Fibroblast of lung (primary cell): ENCODE measurements at regions not wholly inside any gene's neighbourhood (a gene's known extent, or its start where the extent isn't known, plus 50 kb on each side); places are given as distances from the start of the nearest gene placed in this dataset.

ENCODE experiments used
- DNase-seq, 2 donors: peaks; one replicate each; pipeline versions ENCODE4 v3.0.0 to v3.0.0-alpha.2; 2010; ENCODE audit warnings: low read depth in 2 of 2
- H2AFZ ChIP-seq: 2 replicates; pipeline ENCODE4 v1.5.1; 2012; ENCODE audit warnings: low read length, control low read depth, inconsistent platforms
- H3K27ac ChIP-seq: 2 replicates; pipeline ENCODE4 v1.5.1; 2011; ENCODE audit warnings: low read length, control low read depth; ENCODE audit not compliant: insufficient read depth
- H3K27me3 ChIP-seq: 2 replicates; pipeline ENCODE4 v1.5.1; 2011; ENCODE audit warnings: mild to moderate bottlenecking, low read length; ENCODE audit not compliant: control insufficient read depth, insufficient read depth
- H3K36me3 ChIP-seq: 2 replicates; pipeline ENCODE4 v1.5.1; 2011; ENCODE audit warnings: low read length; ENCODE audit not compliant: control insufficient read depth, insufficient read depth
- H3K4me1 ChIP-seq: 2 replicates; pipeline ENCODE4 v1.5.1; 2011; ENCODE audit warnings: low read length; ENCODE audit not compliant: control insufficient read depth, insufficient read depth; ENCODE audit errors: extremely low read depth
- H3K4me2 ChIP-seq: 2 replicates; pipeline ENCODE4 v1.5.1; 2011; ENCODE audit warnings: low read length, control low read depth; ENCODE audit not compliant: insufficient read depth; ENCODE audit errors: extremely low read depth
- H3K4me3 ChIP-seq, 4 experiments: fragments of 200-600 bp in 1 of 4; sonication (generic) in 1 of 4; replicated peaks in 1 of 4; 2 replicates each; pipeline ENCODE4 v1.5.1; 2011 to 2016; ENCODE audit warnings: low read length in 4 of 4, low read depth in 3 of 4, mild to moderate bottlenecking in 3 of 4, control low read depth in 2 of 4, inconsistent platforms in 1 of 4, mixed read lengths in 1 of 4; ENCODE audit not compliant: insufficient read depth in 1 of 4; ENCODE audit errors: control extremely low read depth in 1 of 4
- H3K79me2 ChIP-seq: 2 replicates; pipeline ENCODE4 v1.5.1; 2012; ENCODE audit warnings: mild to moderate bottlenecking, low read length, inconsistent platforms; ENCODE audit not compliant: control insufficient read depth, insufficient read depth
- H3K9ac ChIP-seq: 2 replicates; pipeline ENCODE4 v1.5.1; 2011; ENCODE audit warnings: mild to moderate bottlenecking, low read length, control low read depth; ENCODE audit not compliant: insufficient read depth
- H3K9me3 ChIP-seq: 2 replicates; pipeline ENCODE4 v1.5.1; 2012; ENCODE audit warnings: low read depth, low read length; ENCODE audit not compliant: control insufficient read depth, insufficient read depth
- H4K20me1 ChIP-seq: 2 replicates; pipeline ENCODE4 v1.5.1; 2011; ENCODE audit warnings: low read length; ENCODE audit not compliant: control insufficient read depth, insufficient read depth; ENCODE audit errors: extremely low read depth
- EZH2 ChIP-seq: IDR thresholded peaks from 2 replicates; pipeline ENCODE4 v1.5.1; 2012; ENCODE audit warnings: low read length, control low read depth, mild to moderate bottlenecking; ENCODE audit errors: missing control alignments
- TF ChIP-seq, protein P1 (sequence below), 2 donors: IDR thresholded peaks in 1 of 2; conservative IDR thresholded peaks in 1 of 2; 1 replicate in 1 of 2; 2 replicates in 1 of 2; pipeline ENCODE4 v1.5.1; 2011 to 2012; ENCODE audit warnings: low read length in 2 of 2, control low read depth in 1 of 2, inconsistent platforms in 1 of 2, low read depth in 1 of 2, mild to moderate bottlenecking in 1 of 2

DNA sequence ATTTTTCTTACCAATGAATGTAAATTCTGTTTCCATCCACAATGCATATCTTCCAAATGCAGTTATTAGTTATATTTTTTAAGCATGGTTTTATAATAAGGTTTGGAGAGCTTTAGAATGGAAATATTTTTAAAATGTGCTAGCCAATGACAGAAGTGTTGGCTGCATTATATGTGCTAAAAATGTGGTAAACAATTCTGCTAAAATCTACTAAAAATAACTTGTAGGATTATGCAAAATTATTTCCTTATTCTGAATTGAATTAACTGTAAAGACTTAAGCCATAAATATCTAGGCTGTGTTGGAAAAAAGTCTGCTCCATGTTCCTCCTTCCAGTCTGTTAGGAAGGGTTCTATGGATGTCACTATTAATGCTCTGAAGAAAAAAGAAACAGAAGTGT, 503.3 kb downstream of the PRR16 start:
- H3K9ac ChIP-seq: no peak overlapping the region
- no peaks in the 10 kb centered on the region for H3K36me3 ChIP-seq
- no peaks in the 10 kb centered on the region for H4K20me1 ChIP-seq
- no peak overlapping the region for H3K4me3 ChIP-seq
- no peaks in the 10 kb centered on the region for H3K9me3 ChIP-seq
- no peak for DNase-seq
- no peak overlapping the region for H3K4me2 ChIP-seq
- H3K27me3 ChIP-seq: no peaks in the 10 kb centered on the region
- no peaks in the 10 kb centered on the region for H3K4me1 ChIP-seq
- H3K27ac ChIP-seq: no peak overlapping the region
- TF ChIP-seq EZH2: no peak
- TF ChIP-seq, protein P1, sequence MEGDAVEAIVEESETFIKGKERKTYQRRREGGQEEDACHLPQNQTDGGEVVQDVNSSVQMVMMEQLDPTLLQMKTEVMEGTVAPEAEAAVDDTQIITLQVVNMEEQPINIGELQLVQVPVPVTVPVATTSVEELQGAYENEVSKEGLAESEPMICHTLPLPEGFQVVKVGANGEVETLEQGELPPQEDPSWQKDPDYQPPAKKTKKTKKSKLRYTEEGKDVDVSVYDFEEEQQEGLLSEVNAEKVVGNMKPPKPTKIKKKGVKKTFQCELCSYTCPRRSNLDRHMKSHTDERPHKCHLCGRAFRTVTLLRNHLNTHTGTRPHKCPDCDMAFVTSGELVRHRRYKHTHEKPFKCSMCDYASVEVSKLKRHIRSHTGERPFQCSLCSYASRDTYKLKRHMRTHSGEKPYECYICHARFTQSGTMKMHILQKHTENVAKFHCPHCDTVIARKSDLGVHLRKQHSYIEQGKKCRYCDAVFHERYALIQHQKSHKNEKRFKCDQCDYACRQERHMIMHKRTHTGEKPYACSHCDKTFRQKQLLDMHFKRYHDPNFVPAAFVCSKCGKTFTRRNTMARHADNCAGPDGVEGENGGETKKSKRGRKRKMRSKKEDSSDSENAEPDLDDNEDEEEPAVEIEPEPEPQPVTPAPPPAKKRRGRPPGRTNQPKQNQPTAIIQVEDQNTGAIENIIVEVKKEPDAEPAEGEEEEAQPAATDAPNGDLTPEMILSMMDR (conservative IDR thresholded peaks at IDR 0.05 in 1 of 2, IDR thresholded peaks at IDR 0.05 in 1 of 2; ENCODE audit: low read depth in 1 of 2, low read length in 2 of 2): no peak
- H2AFZ ChIP-seq: no peak overlapping the region
- no peaks in the 10 kb centered on the region for H3K79me2 ChIP-seq

DNA sequence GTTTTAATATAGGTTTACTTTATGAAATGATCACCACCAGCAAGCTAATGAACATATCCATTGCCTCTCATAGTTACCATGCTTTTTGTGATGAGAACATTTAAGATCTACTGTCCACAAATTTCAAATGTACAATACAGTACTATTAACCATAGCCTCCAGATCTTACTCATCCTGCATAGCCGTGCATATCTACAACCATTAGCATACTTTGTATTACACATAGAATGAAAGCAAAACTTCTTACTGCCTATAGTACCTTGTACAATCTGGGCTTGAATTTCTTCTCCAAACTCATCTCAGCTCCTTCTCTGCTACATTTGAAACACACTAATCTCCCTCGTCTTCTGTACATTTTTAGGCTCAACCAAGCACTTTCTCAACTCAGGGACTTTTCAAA, 510.6 kb downstream of the PRR16 start:
- Histone ChIP-seq H3K27ac (no peak overlapping the region), H3K9ac (no peak overlapping the region), H3K27me3 (no peaks in the 10 kb centered on the region), H3K9me3 (no peaks in the 10 kb centered on the region), H2AFZ (no peak overlapping the region), H3K36me3 (no peaks in the 10 kb centered on the region), H3K79me2 (no peaks in the 10 kb centered on the region), H3K4me3 (no peak overlapping the region), H3K4me1 (no peaks in the 10 kb centered on the region), H4K20me1 (no peaks in the 10 kb centered on the region), H3K4me2 (no peak overlapping the region)
- TF ChIP-seq, protein P1 (conservative IDR thresholded peaks at IDR 0.05 in 1 of 2, IDR thresholded peaks at IDR 0.05 in 1 of 2; ENCODE audit: low read depth in 1 of 2, low read length in 2 of 2): no peak
- TF ChIP-seq EZH2: no peak
- DNase-seq: no peak

DNA sequence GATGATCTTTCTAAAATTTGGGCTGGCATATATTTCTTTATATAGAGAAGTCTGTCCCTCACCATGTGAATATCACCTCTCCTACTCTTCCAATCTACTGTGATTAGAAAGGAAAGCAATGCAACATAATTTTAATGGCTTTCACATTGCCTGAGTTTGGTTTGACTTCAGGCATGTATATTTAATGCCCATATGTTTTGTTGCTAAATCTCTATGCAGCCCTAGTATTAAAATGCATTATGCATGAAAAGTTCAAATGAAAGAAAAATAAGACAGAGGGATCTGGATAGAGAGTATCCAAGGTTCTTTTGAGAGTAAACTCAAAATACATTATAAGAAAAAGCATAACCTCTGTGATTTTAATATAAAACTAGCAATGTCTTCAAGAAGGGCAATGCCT, 518.3 kb downstream of the PRR16 start:
- H3K36me3 ChIP-seq: no peaks in the 10 kb centered on the region
- H3K4me3 ChIP-seq: no peak overlapping the region
- H3K27me3 ChIP-seq: no peaks in the 10 kb centered on the region
- no peak overlapping the region for H3K9ac ChIP-seq
- DNase-seq: no peak
- no peak overlapping the region for H2AFZ ChIP-seq
- H3K4me1 ChIP-seq: no peaks in the 10 kb centered on the region
- H3K9me3 ChIP-seq: no peaks in the 10 kb centered on the region
- TF ChIP-seq, protein P1 (conservative IDR thresholded peaks at IDR 0.05 in 1 of 2, IDR thresholded peaks at IDR 0.05 in 1 of 2; ENCODE audit: low read depth in 1 of 2, low read length in 2 of 2): no peak
- TF ChIP-seq EZH2: no peak
- no peak overlapping the region for H3K27ac ChIP-seq
- no peak overlapping the region for H3K4me2 ChIP-seq
- no peaks in the 10 kb centered on the region for H4K20me1 ChIP-seq
- H3K79me2 ChIP-seq: no peaks in the 10 kb centered on the region
